ENCODE measurements at regions not wholly inside any gene's neighbourhood (a gene's known extent, or its start where the extent isn't known, plus 50 kb on each side); places are given as distances from the start of the nearest gene placed in this dataset.

- no peaks in the 10 kb centered on the region for H3K27me3 ChIP-seq (ENCODE audit: insufficient read depth, poor library complexity, severe bottlenecking)
- H3K36me3 ChIP-seq (ENCODE audit: low read depth): no peaks in the 10 kb centered on the region
- no peak for TF ChIP-seq CTCF (IDR thresholded peaks at IDR 0.05; ENCODE audit: poor library complexity, severe bottlenecking)
- H3K27ac ChIP-seq (ENCODE audit: poor library complexity, severe bottlenecking): no peak overlapping the region
- no peak overlapping the region for H3K4me3 ChIP-seq (ENCODE audit: severe bottlenecking)
- no peaks in the 10 kb centered on the region for H3K4me1 ChIP-seq (ENCODE audit: insufficient read depth, poor library complexity, severe bottlenecking)
- no peaks in the 10 kb centered on the region for H3K9me3 ChIP-seq (ENCODE audit: severe bottlenecking)
- DNase-seq (ENCODE audit: low spot score): no peak
- ATAC-seq (ENCODE audit: low read depth): peak; percentile 56; the same call in 2 of the 3 replicates
Measured at GRCh38 chr10:36224431-36224985, 582.4 kb upstream of the FZD8 start.

- TF ChIP-seq CTCF (IDR thresholded peaks at IDR 0.05; ENCODE audit: poor library complexity, severe bottlenecking): no peak
- H3K4me1 ChIP-seq (ENCODE audit: insufficient read depth, poor library complexity, severe bottlenecking): no peaks in the 10 kb centered on the region
- H3K36me3 ChIP-seq (ENCODE audit: low read depth): no peaks in the 10 kb centered on the region
- H3K27ac ChIP-seq (ENCODE audit: poor library complexity, severe bottlenecking): no peak overlapping the region
- H3K27me3 ChIP-seq (ENCODE audit: insufficient read depth, poor library complexity, severe bottlenecking): no peaks in the 10 kb centered on the region
- no peak for ATAC-seq (ENCODE audit: low read depth)
- DNase-seq (ENCODE audit: low spot score): no peak
- no peaks in the 10 kb centered on the region for H3K9me3 ChIP-seq (ENCODE audit: severe bottlenecking)
- H3K4me3 ChIP-seq (ENCODE audit: severe bottlenecking): no peak overlapping the region
Measured at GRCh38 chr10:36221101-36221500, 579.0 kb upstream of the FZD8 start.

DNA sequence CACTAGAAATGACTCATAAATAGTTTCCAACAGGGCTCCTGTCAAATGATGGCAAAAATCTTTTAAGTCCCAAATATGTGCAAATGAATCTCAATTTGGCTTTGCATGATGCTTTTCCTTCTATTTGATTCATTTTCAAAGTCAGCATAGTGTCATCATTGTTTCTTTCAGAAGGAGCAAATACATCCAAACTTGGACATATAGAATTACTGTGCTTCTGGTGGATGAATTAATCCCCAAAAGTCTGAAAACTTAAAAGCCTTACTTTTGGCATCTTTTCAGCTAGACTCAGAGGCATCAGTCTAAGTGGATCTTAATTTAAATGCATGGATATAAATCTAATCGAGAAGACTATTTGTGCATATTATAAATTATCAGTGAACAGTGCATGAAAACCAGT is 578.1 kb upstream of the FZD8 start:
- DNase-seq (ENCODE audit: low spot score): no peak
- TF ChIP-seq CTCF (IDR thresholded peaks at IDR 0.05; ENCODE audit: poor library complexity, severe bottlenecking): no peak
- no peaks in the 10 kb centered on the region for H3K36me3 ChIP-seq (ENCODE audit: low read depth)
- no peak overlapping the region for H3K27ac ChIP-seq (ENCODE audit: poor library complexity, severe bottlenecking)
- H3K27me3 ChIP-seq (ENCODE audit: insufficient read depth, poor library complexity, severe bottlenecking): no peaks in the 10 kb centered on the region
- H3K4me3 ChIP-seq (ENCODE audit: severe bottlenecking): no peak overlapping the region
- H3K4me1 ChIP-seq (ENCODE audit: insufficient read depth, poor library complexity, severe bottlenecking): no peaks in the 10 kb centered on the region
- no peaks in the 10 kb centered on the region for H3K9me3 ChIP-seq (ENCODE audit: severe bottlenecking)
- no peak for ATAC-seq (ENCODE audit: low read depth)

DNA sequence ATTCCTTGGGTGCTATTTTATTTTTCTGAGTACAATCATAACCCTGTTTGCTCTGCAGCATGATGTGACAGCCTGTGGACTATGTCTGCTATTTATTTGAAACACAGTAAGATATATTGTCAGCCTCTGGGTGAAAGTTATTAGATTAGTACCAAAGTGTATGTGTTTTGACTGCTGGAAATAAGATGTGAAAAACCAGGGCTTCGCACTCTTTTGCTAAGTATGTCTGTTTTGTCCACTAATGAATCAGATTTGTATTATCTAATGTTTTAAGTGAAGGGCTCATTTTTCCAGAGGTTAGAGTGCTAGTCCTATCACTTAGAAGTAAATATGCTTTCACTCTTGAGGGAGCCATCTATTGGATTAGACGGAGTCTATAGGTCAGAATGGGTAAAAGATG is 569.8 kb upstream of the FZD8 start:
- Histone ChIP-seq H3K4me1 (ENCODE audit: insufficient read depth, poor library complexity, severe bottlenecking) (no peaks in the 10 kb centered on the region), H3K27me3 (ENCODE audit: insufficient read depth, poor library complexity, severe bottlenecking) (no peaks in the 10 kb centered on the region), H3K36me3 (ENCODE audit: low read depth) (no peaks in the 10 kb centered on the region), H3K27ac (ENCODE audit: poor library complexity, severe bottlenecking) (no peak overlapping the region), H3K9me3 (ENCODE audit: severe bottlenecking) (no peaks in the 10 kb centered on the region), H3K4me3 (ENCODE audit: severe bottlenecking) (no peak overlapping the region)
- ATAC-seq (ENCODE audit: low read depth) (no peak), DNase-seq (ENCODE audit: low spot score) (no peak)
- no peak for TF ChIP-seq CTCF (IDR thresholded peaks at IDR 0.05; ENCODE audit: poor library complexity, severe bottlenecking)

GRCh38 chr10:36209480-36209879 is 567.4 kb upstream of the FZD8 start:
- DNase-seq (ENCODE audit: low spot score): no peak
- TF ChIP-seq CTCF (IDR thresholded peaks at IDR 0.05; ENCODE audit: poor library complexity, severe bottlenecking): no peak

More at GRCh38 chr10:36209480-36209879, 567.4 kb upstream of the FZD8 start:
- Histone ChIP-seq H3K4me3 (ENCODE audit: severe bottlenecking) (no peak overlapping the region), H3K9me3 (ENCODE audit: severe bottlenecking) (no peaks in the 10 kb centered on the region), H3K27me3 (ENCODE audit: insufficient read depth, poor library complexity, severe bottlenecking) (no peaks in the 10 kb centered on the region), H3K27ac (ENCODE audit: poor library complexity, severe bottlenecking) (no peak overlapping the region), H3K36me3 (ENCODE audit: low read depth) (no peaks in the 10 kb centered on the region), H3K4me1 (ENCODE audit: insufficient read depth, poor library complexity, severe bottlenecking) (no peaks in the 10 kb centered on the region)
- no peak for ATAC-seq (ENCODE audit: low read depth)
